Loucy (cell line): ENCODE measurements at regions not wholly inside any gene's neighbourhood (a gene's known extent, or its start where the extent isn't known, plus 50 kb on each side); places are given as distances from the start of the nearest gene placed in this dataset.

ENCODE experiments used
- H2AFZ ChIP-seq: fragments of 200-600 bp; sonication (generic); 2 replicates; pipeline ENCODE4 v1.6.0; 2016; ENCODE audit warnings: antibody characterized with exemption, mild to moderate bottlenecking, low read length, moderate library complexity
- H3F3A ChIP-seq: fragments of 200-600 bp; 2 replicates; pipeline ENCODE4 v1.6.0; 2016; ENCODE audit warnings: antibody characterized with exemption, low read depth, mild to moderate bottlenecking
- H3K27me3 ChIP-seq: fragments of 200-600 bp; sonication (generic); 2 replicates; pipeline ENCODE4 v1.6.1; 2014; ENCODE audit warnings: low read length, mild to moderate bottlenecking; ENCODE audit not compliant: insufficient read depth, poor library complexity, severe bottlenecking
- H3K36me3 ChIP-seq: fragments of 200-600 bp; sonication (generic); 2 replicates; pipeline ENCODE4 v1.6.1; 2016; ENCODE audit warnings: low read length; ENCODE audit not compliant: insufficient read depth
- H3K4me1 ChIP-seq: fragments of 200-600 bp; sonication (generic); 2 replicates; pipeline ENCODE4 v1.5.1; 2014; ENCODE audit warnings: low read length, mild to moderate bottlenecking; ENCODE audit not compliant: insufficient read depth, poor library complexity, severe bottlenecking
- H3K4me2 ChIP-seq: fragments of 200-600 bp; sonication (generic); 2 replicates; pipeline ENCODE4 v1.6.0; 2014; ENCODE audit warnings: antibody characterized with exemption, low read length, low read depth, mild to moderate bottlenecking; ENCODE audit not compliant: poor library complexity, severe bottlenecking
- H3K4me3 ChIP-seq: fragments of 200-600 bp; sonication (generic); 2 replicates; pipeline ENCODE4 v1.5.1; 2014; ENCODE audit warnings: low read length, mild to moderate bottlenecking, mixed read lengths; ENCODE audit not compliant: poor library complexity, severe bottlenecking
- H3K79me2 ChIP-seq: fragments of 200-600 bp; sonication (generic); 2 replicates; pipeline ENCODE4 v1.6.1; 2014; ENCODE audit warnings: low read length; ENCODE audit not compliant: insufficient read depth
- H3K9ac ChIP-seq: fragments of 200-600 bp; sonication (generic); 2 replicates; pipeline ENCODE4 v1.6.0; 2014; ENCODE audit warnings: mild to moderate bottlenecking, low read depth, low read length, moderate library complexity; ENCODE audit not compliant: poor library complexity, severe bottlenecking
- H3K9me2 ChIP-seq: fragments of 200-600 bp; sonication (generic); replicated peaks from 2 replicates; pipeline ENCODE4 v1.6.1; 2016; ENCODE audit warnings: low read depth, low read length, mixed read lengths
- H3K9me3 ChIP-seq: fragments of 200-600 bp; sonication (generic); 2 replicates; pipeline ENCODE4 v1.6.1; 2014; ENCODE audit warnings: mild to moderate bottlenecking, antibody characterized with exemption, low read length, low read depth; ENCODE audit not compliant: insufficient read depth
- H4K20me1 ChIP-seq: fragments of 200-600 bp; sonication (generic); 2 replicates; pipeline ENCODE4 v1.6.0; 2014; ENCODE audit warnings: antibody characterized with exemption, low read length, mild to moderate bottlenecking; ENCODE audit not compliant: insufficient read depth, poor library complexity, severe bottlenecking
- EZH2phosphoT487 ChIP-seq: fragments of 200-600 bp; IDR thresholded peaks from 2 replicates; pipeline ENCODE4 v1.6.1; 2018; ENCODE audit warnings: antibody characterized with exemption, mild to moderate bottlenecking, moderate library complexity, borderline replicate concordance
- TF ChIP-seq, protein P1 (sequence below): fragments of 200-600 bp; sonication (generic); conservative IDR thresholded peaks from 2 replicates; pipeline ENCODE4 v1.5.1; 2014; ENCODE audit warnings: mild to moderate bottlenecking, antibody characterized with exemption, low read length

GRCh38 chr2:129781749-129782632, 197.5 kb upstream of the RAB6C start:
- Histone ChIP-seq H4K20me1 (no peaks in the 10 kb centered on the region), H3K9me3 (no peaks in the 10 kb centered on the region), H3K4me1 (no peaks in the 10 kb centered on the region), H3F3A (no peaks in the 10 kb centered on the region), H3K9ac (no peak overlapping the region), H3K9me2 (no peaks in the 10 kb centered on the region), H3K4me2 (no peak overlapping the region), H3K36me3 (no peaks in the 10 kb centered on the region), H3K4me3 (no peak overlapping the region), H3K27me3 (no peaks in the 10 kb centered on the region), H3K79me2 (no peaks in the 10 kb centered on the region), H2AFZ (no peak overlapping the region)
- TF ChIP-seq, protein P1, sequence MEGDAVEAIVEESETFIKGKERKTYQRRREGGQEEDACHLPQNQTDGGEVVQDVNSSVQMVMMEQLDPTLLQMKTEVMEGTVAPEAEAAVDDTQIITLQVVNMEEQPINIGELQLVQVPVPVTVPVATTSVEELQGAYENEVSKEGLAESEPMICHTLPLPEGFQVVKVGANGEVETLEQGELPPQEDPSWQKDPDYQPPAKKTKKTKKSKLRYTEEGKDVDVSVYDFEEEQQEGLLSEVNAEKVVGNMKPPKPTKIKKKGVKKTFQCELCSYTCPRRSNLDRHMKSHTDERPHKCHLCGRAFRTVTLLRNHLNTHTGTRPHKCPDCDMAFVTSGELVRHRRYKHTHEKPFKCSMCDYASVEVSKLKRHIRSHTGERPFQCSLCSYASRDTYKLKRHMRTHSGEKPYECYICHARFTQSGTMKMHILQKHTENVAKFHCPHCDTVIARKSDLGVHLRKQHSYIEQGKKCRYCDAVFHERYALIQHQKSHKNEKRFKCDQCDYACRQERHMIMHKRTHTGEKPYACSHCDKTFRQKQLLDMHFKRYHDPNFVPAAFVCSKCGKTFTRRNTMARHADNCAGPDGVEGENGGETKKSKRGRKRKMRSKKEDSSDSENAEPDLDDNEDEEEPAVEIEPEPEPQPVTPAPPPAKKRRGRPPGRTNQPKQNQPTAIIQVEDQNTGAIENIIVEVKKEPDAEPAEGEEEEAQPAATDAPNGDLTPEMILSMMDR = no peak
- no peak for TF ChIP-seq EZH2phosphoT487

- no peaks in the 10 kb centered on the region for H4K20me1 ChIP-seq
- H3F3A ChIP-seq = no peaks in the 10 kb centered on the region
- H3K9me2 ChIP-seq = no peaks in the 10 kb centered on the region
- TF ChIP-seq EZH2phosphoT487 = no peak
- TF ChIP-seq, protein P1 = no peak
- no peaks in the 10 kb centered on the region for H3K9me3 ChIP-seq
- no peak overlapping the region for H3K9ac ChIP-seq
- H3K79me2 ChIP-seq = no peaks in the 10 kb centered on the region
- H3K4me1 ChIP-seq = no peaks in the 10 kb centered on the region
- no peak overlapping the region for H3K4me3 ChIP-seq
- H2AFZ ChIP-seq = no peak overlapping the region
- H3K36me3 ChIP-seq = no peaks in the 10 kb centered on the region
- H3K4me2 ChIP-seq = no peak overlapping the region
- no peaks in the 10 kb centered on the region for H3K27me3 ChIP-seq
These were observed 196.9 kb upstream of the RAB6C start for GRCh38 chr2:129782633-129782990.

GRCh38 chr2:129784486-129784885, 195.0 kb upstream of the RAB6C start:
- no peaks in the 10 kb centered on the region for H3K36me3 ChIP-seq
- no peak overlapping the region for H3K9ac ChIP-seq
- H3K79me2 ChIP-seq = no peaks in the 10 kb centered on the region
- no peaks in the 10 kb centered on the region for H3K9me2 ChIP-seq
- no peaks in the 10 kb centered on the region for H3K4me1 ChIP-seq
- H2AFZ ChIP-seq = no peak overlapping the region
- TF ChIP-seq, protein P1 = no peak
- no peak for TF ChIP-seq EZH2phosphoT487
- no peaks in the 10 kb centered on the region for H3F3A ChIP-seq
- no peaks in the 10 kb centered on the region for H3K9me3 ChIP-seq
- H3K27me3 ChIP-seq = no peaks in the 10 kb centered on the region
- no peak overlapping the region for H3K4me3 ChIP-seq
- H3K4me2 ChIP-seq = no peak overlapping the region
- no peaks in the 10 kb centered on the region for H4K20me1 ChIP-seq
